ENCODE measurements at regions not wholly inside any gene's neighbourhood (a gene's known extent, or its start where the extent isn't known, plus 50 kb on each side); places are given as distances from the start of the nearest gene placed in this dataset.

DNA sequence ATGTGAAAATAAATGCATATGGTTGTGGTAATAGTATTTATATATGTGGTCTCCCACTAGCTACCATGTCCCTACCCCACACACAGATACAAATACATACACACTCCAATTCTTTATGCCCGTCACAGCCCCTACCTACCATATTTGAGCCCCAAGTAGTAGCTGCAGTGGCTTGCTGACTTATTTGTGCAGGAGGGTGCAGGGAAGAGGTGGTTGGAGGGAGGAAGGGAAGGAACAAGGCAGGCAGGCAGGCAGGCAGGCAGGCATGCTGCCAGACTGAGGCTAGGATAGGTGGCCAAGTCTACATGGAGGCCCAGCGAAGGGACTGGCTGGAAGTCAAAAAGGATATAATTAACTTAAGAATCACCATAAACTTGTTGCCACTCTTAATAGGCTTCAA is 82.9 kb downstream of the SCN11A start:
- TF ChIP-seq, protein P1, sequence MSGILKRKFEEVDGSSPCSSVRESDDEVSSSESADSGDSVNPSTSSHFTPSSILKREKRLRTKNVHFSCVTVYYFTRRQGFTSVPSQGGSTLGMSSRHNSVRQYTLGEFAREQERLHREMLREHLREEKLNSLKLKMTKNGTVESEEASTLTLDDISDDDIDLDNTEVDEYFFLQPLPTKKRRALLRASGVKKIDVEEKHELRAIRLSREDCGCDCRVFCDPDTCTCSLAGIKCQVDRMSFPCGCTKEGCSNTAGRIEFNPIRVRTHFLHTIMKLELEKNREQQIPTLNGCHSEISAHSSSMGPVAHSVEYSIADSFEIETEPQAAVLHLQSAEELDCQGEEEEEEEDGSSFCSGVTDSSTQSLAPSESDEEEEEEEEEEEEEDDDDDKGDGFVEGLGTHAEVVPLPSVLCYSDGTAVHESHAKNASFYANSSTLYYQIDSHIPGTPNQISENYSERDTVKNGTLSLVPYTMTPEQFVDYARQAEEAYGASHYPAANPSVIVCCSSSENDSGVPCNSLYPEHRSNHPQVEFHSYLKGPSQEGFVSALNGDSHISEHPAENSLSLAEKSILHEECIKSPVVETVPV (CRISPR knock-in tag; IDR thresholded peaks at IDR 0.05) = no peak
- TF ChIP-seq ZC3H10 (CRISPR knock-in tag; IDR thresholded peaks at IDR 0.05) = no peak
- TF ChIP-seq OSR1 (CRISPR knock-in tag; IDR thresholded peaks at IDR 0.05) = no peak
- TF ChIP-seq PPARA (CRISPR knock-in tag; IDR thresholded peaks at IDR 0.05; ENCODE audit: borderline replicate concordance) = no peak
- TF ChIP-seq ZFP3 (CRISPR knock-in tag; IDR thresholded peaks at IDR 0.05) = no peak
- no peak for TF ChIP-seq RARB (CRISPR knock-in tag; IDR thresholded peaks at IDR 0.05)
- no peak for TF ChIP-seq ZNF70 (CRISPR knock-in tag; IDR thresholded peaks at IDR 0.05)
- TF ChIP-seq ZFP30 (CRISPR knock-in tag; IDR thresholded peaks at IDR 0.05) = no peak
- TF ChIP-seq TOX (CRISPR knock-in tag; IDR thresholded peaks at IDR 0.05; ENCODE audit: borderline replicate concordance) = no peak
- TF ChIP-seq SNAI2 (CRISPR knock-in tag; IDR thresholded peaks at IDR 0.05) = no peak
- TF ChIP-seq GLIS3 (CRISPR knock-in tag; IDR thresholded peaks at IDR 0.05) = no peak

DNA sequence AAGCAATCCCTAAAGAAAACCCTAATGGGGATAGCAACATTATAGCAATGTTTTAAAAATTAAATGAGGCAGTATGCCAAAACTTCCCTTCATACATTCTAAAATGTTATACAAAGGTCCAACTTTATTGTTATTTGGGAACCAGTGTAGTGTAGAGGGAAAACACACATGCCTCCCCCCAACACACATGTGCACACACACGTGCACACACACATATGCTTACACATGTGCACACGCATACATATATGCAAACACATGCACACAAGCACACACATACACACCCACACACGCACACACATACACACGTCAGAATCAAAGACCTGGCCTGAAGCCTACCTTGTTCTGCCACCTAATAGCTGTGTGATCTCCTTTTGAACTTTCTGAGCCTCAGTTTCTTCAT is 83.3 kb downstream of the SCN11A start:
- TF ChIP-seq SNAI2 (CRISPR knock-in tag; IDR thresholded peaks at IDR 0.05) (no peak), PPARA (CRISPR knock-in tag; IDR thresholded peaks at IDR 0.05; ENCODE audit: borderline replicate concordance) (no peak), ZC3H10 (CRISPR knock-in tag; IDR thresholded peaks at IDR 0.05) (no peak), ESRRG (CRISPR knock-in tag; IDR thresholded peaks at IDR 0.05) (no peak)
- no peak for ATAC-seq

More for the DNA sequence above, 82.9 kb downstream of the SCN11A start:
- no peak; the same call in 1 of the 3 replicates for ATAC-seq

- TF ChIP-seq ZNF8 (CRISPR knock-in tag; IDR thresholded peaks at IDR 0.05) = no peak
- TF ChIP-seq, protein P2, sequence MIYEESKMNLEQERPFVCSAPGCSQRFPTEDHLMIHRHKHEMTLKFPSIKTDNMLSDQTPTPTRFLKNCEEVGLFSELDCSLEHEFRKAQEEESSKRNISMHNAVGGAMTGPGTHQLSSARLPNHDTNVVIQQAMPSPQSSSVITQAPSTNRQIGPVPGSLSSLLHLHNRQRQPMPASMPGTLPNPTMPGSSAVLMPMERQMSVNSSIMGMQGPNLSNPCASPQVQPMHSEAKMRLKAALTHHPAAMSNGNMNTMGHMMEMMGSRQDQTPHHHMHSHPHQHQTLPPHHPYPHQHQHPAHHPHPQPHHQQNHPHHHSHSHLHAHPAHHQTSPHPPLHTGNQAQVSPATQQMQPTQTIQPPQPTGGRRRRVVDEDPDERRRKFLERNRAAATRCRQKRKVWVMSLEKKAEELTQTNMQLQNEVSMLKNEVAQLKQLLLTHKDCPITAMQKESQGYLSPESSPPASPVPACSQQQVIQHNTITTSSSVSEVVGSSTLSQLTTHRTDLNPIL (CRISPR knock-in tag; IDR thresholded peaks at IDR 0.05; ENCODE audit: low read depth) = no peak
- no peak for TF ChIP-seq ARNTL (CRISPR knock-in tag; IDR thresholded peaks at IDR 0.05; ENCODE audit: borderline replicate concordance, low read depth)
- no peak for TF ChIP-seq PPARA (CRISPR knock-in tag; IDR thresholded peaks at IDR 0.05; ENCODE audit: borderline replicate concordance)
- no peak for TF ChIP-seq TCF4 (CRISPR knock-in tag; IDR thresholded peaks at IDR 0.05; ENCODE audit: borderline replicate concordance)
- no peak for TF ChIP-seq ZFP3 (CRISPR knock-in tag; IDR thresholded peaks at IDR 0.05)
- TF ChIP-seq TOX (CRISPR knock-in tag; IDR thresholded peaks at IDR 0.05; ENCODE audit: borderline replicate concordance) = no peak
- TF ChIP-seq ISL1 (CRISPR knock-in tag; IDR thresholded peaks at IDR 0.05) = no peak
- no peak for TF ChIP-seq GLIS3 (CRISPR knock-in tag; IDR thresholded peaks at IDR 0.05)
- no peak for TF ChIP-seq ZNF70 (CRISPR knock-in tag; IDR thresholded peaks at IDR 0.05)
- TF ChIP-seq ESRRG (CRISPR knock-in tag; IDR thresholded peaks at IDR 0.05) = no peak
- no peak for TF ChIP-seq RARB (CRISPR knock-in tag; IDR thresholded peaks at IDR 0.05)
- no peak for TF ChIP-seq ZFP30 (CRISPR knock-in tag; IDR thresholded peaks at IDR 0.05)
- no peak for TF ChIP-seq BACH2 (CRISPR knock-in tag; IDR thresholded peaks at IDR 0.05; ENCODE audit: borderline replicate concordance)
- ATAC-seq = no peak
Measured at GRCh38 chr3:38967693-38967989, 84.1 kb downstream of the SCN11A start.

- ATAC-seq = no peak
- TF ChIP-seq, protein P3, sequence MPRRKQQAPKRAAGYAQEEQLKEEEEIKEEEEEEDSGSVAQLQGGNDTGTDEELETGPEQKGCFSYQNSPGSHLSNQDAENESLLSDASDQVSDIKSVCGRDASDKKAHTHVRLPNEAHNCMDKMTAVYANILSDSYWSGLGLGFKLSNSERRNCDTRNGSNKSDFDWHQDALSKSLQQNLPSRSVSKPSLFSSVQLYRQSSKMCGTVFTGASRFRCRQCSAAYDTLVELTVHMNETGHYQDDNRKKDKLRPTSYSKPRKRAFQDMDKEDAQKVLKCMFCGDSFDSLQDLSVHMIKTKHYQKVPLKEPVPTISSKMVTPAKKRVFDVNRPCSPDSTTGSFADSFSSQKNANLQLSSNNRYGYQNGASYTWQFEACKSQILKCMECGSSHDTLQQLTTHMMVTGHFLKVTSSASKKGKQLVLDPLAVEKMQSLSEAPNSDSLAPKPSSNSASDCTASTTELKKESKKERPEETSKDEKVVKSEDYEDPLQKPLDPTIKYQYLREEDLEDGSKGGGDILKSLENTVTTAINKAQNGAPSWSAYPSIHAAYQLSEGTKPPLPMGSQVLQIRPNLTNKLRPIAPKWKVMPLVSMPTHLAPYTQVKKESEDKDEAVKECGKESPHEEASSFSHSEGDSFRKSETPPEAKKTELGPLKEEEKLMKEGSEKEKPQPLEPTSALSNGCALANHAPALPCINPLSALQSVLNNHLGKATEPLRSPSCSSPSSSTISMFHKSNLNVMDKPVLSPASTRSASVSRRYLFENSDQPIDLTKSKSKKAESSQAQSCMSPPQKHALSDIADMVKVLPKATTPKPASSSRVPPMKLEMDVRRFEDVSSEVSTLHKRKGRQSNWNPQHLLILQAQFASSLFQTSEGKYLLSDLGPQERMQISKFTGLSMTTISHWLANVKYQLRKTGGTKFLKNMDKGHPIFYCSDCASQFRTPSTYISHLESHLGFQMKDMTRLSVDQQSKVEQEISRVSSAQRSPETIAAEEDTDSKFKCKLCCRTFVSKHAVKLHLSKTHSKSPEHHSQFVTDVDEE (CRISPR knock-in tag; IDR thresholded peaks at IDR 0.05) = no peak
- TF ChIP-seq, protein P2 (CRISPR knock-in tag; IDR thresholded peaks at IDR 0.05; ENCODE audit: low read depth) = no peak
- TF ChIP-seq POU6F1 (CRISPR knock-in tag; IDR thresholded peaks at IDR 0.05; ENCODE audit: borderline replicate concordance, low read depth) (no peak), BACH2 (CRISPR knock-in tag; IDR thresholded peaks at IDR 0.05; ENCODE audit: borderline replicate concordance) (no peak), ZNF70 (CRISPR knock-in tag; IDR thresholded peaks at IDR 0.05) (no peak), ZFP30 (CRISPR knock-in tag; IDR thresholded peaks at IDR 0.05) (no peak), SNAI2 (CRISPR knock-in tag; IDR thresholded peaks at IDR 0.05) (no peak), RARB (CRISPR knock-in tag; IDR thresholded peaks at IDR 0.05) (no peak), TCF4 (CRISPR knock-in tag; IDR thresholded peaks at IDR 0.05; ENCODE audit: borderline replicate concordance) (no peak), TOX (CRISPR knock-in tag; IDR thresholded peaks at IDR 0.05; ENCODE audit: borderline replicate concordance) (no peak), ESRRG (CRISPR knock-in tag; IDR thresholded peaks at IDR 0.05) (no peak), GLIS3 (CRISPR knock-in tag; IDR thresholded peaks at IDR 0.05) (no peak)
- TF ChIP-seq, protein P4, sequence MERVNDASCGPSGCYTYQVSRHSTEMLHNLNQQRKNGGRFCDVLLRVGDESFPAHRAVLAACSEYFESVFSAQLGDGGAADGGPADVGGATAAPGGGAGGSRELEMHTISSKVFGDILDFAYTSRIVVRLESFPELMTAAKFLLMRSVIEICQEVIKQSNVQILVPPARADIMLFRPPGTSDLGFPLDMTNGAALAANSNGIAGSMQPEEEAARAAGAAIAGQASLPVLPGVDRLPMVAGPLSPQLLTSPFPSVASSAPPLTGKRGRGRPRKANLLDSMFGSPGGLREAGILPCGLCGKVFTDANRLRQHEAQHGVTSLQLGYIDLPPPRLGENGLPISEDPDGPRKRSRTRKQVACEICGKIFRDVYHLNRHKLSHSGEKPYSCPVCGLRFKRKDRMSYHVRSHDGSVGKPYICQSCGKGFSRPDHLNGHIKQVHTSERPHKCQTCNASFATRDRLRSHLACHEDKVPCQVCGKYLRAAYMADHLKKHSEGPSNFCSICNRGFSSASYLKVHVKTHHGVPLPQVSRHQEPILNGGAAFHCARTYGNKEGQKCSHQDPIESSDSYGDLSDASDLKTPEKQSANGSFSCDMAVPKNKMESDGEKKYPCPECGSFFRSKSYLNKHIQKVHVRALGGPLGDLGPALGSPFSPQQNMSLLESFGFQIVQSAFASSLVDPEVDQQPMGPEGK (CRISPR knock-in tag; IDR thresholded peaks at IDR 0.05; ENCODE audit: borderline replicate concordance) = no peak
- TF ChIP-seq, protein P1 (CRISPR knock-in tag; IDR thresholded peaks at IDR 0.05) = no peak
Measured at GRCh38 chr3:38966811-38967692, 84.7 kb downstream of the SCN11A start.
